Inflammatory macrophage (primary cell): ENCODE measurements at regions not wholly inside any gene's neighbourhood (a gene's known extent, or its start where the extent isn't known, plus 50 kb on each side); places are given as distances from the start of the nearest gene placed in this dataset.

Source experiments
- DNase-seq, 2 donors: peaks; one replicate each; pipeline ENCODE4 v3.0.0-alpha.2; 2020 to 2022

GRCh38 chr2:22683914-22684313 lies 701.1 kb upstream of the KLHL29 start:
- DNase-seq = no peak

- no peak for DNase-seq
Measured at GRCh38 chr2:22690096-22690495, 694.9 kb upstream of the KLHL29 start.

GRCh38 chr2:22691666-22692065 lies 693.3 kb upstream of the KLHL29 start:
- DNase-seq = no peak

GRCh38 chr2:22692746-22693145 lies 692.2 kb upstream of the KLHL29 start:
- DNase-seq = no peak

GRCh38 chr2:22694300-22694699 lies 690.7 kb upstream of the KLHL29 start:
- DNase-seq = no peak

- DNase-seq = no peak
Measured at GRCh38 chr2:22694856-22695255, 690.1 kb upstream of the KLHL29 start.

GRCh38 chr2:22697054-22697788 lies 687.8 kb upstream of the KLHL29 start:
- no peak for DNase-seq

GRCh38 chr2:22701561-22702160 lies 683.3 kb upstream of the KLHL29 start:
- DNase-seq = no peak

- DNase-seq = no peak
Measured at GRCh38 chr2:22703286-22703920, 681.6 kb upstream of the KLHL29 start.

GRCh38 chr2:22719396-22719795 lies 665.6 kb upstream of the KLHL29 start:
- DNase-seq = no peak

GRCh38 chr2:22729466-22729865 lies 655.5 kb upstream of the KLHL29 start:
- DNase-seq = no peak

- DNase-seq = no peak
Measured at GRCh38 chr2:22734373-22735045, 650.5 kb upstream of the KLHL29 start.

GRCh38 chr2:22737144-22737543 lies 647.8 kb upstream of the KLHL29 start:
- no peak for DNase-seq

GRCh38 chr2:22741216-22741615 lies 643.8 kb upstream of the KLHL29 start:
- DNase-seq = no peak

- DNase-seq = no peak
Measured at GRCh38 chr2:22748909-22749308, 636.1 kb upstream of the KLHL29 start.

GRCh38 chr2:22753476-22753875 lies 631.5 kb upstream of the KLHL29 start:
- DNase-seq = no peak

- DNase-seq = no peak
Measured at GRCh38 chr2:22756276-22757043, 628.5 kb upstream of the KLHL29 start.

- no peak for DNase-seq
Measured at GRCh38 chr2:22769497-22769896, 615.5 kb upstream of the KLHL29 start.

- no peak for DNase-seq
Measured at GRCh38 chr2:22784566-22784965, 600.4 kb upstream of the KLHL29 start.

GRCh38 chr2:22786817-22787216 lies 598.2 kb upstream of the KLHL29 start:
- DNase-seq = no peak

GRCh38 chr2:22787745-22788144 lies 597.2 kb upstream of the KLHL29 start:
- DNase-seq = no peak

GRCh38 chr2:22788749-22789327 lies 596.1 kb upstream of the KLHL29 start:
- DNase-seq = no peak
